WTC11 (cell line): ENCODE measurements at regions not wholly inside any gene's neighbourhood (a gene's known extent, or its start where the extent isn't known, plus 50 kb on each side); places are given as distances from the start of the nearest gene placed in this dataset.

Source experiments
- CTCF ChIP-seq: fragments of 200-600 bp; IDR thresholded peaks from 2 replicates; pipeline ENCODE4 v1.8.0; 2022; ENCODE audit warnings: antibody characterized with exemption
- GRHL2 ChIP-seq: fragments of 250-450 bp; sonication (Bioruptor Pico); IDR thresholded peaks from 2 replicates; pipeline ENCODE4 v1.8.0; 2022; ENCODE audit warnings: mild to moderate bottlenecking, moderate library complexity; ENCODE audit not compliant: insufficient replicate concordance, severe bottlenecking
- HMGXB4 ChIP-seq: sonication (generic); formaldehyde crosslinking; IDR thresholded peaks from 2 replicates; pipeline ENCODE4 v1.8.1; 2023; ENCODE audit warnings: mild to moderate bottlenecking, moderate library complexity, missing genetic modification reagents
- NR3C1 ChIP-seq: sonication (generic); formaldehyde crosslinking; conservative IDR thresholded peaks from 2 replicates; pipeline ENCODE4 v1.8.1; 2023; ENCODE audit warnings: low read depth, mild to moderate bottlenecking, missing genetic modification reagents
- PREB ChIP-seq: sonication (generic); formaldehyde crosslinking; IDR thresholded peaks from 2 replicates; pipeline ENCODE4 v1.8.1; 2022; ENCODE audit warnings: mild to moderate bottlenecking, missing genetic modification reagents, moderate library complexity, borderline replicate concordance
- ZNF317 ChIP-seq: sonication (generic); formaldehyde crosslinking; IDR thresholded peaks from 2 replicates; pipeline ENCODE4 v1.8.1; 2023; ENCODE audit warnings: low read depth, mild to moderate bottlenecking, moderate library complexity, missing genetic modification reagents, borderline replicate concordance
- TF ChIP-seq, protein P1 (sequence below): sonication (generic); formaldehyde crosslinking; conservative IDR thresholded peaks from 2 replicates; pipeline ENCODE4 v1.8.1; 2023; ENCODE audit warnings: mild to moderate bottlenecking, low read depth, missing genetic modification reagents, moderate library complexity
- TF ChIP-seq, protein P2 (sequence below): sonication (generic); formaldehyde crosslinking; IDR thresholded peaks from 2 replicates; pipeline ENCODE4 v1.8.0; 2023; ENCODE audit warnings: missing genetic modification reagents

DNA sequence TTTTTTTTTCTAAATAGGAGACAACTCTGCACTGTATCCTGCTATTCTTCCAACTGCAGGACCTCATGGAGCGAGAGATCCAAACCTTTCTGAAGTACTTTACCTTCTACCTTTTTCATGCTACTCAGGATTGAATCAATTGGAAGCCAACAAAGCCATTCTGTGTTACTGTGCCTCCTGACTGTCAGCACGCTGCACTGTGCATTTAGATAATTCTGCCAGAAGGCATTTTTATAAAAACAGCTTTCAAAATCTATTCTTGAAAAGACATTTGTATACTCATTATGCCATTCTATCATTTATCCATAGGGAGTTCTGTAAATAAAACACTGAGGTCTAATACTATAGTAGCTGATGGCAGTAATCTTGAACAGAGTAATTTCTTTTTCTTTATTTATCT is 142.8 kb downstream of the SLIT2 start:
- TF ChIP-seq, protein P1, sequence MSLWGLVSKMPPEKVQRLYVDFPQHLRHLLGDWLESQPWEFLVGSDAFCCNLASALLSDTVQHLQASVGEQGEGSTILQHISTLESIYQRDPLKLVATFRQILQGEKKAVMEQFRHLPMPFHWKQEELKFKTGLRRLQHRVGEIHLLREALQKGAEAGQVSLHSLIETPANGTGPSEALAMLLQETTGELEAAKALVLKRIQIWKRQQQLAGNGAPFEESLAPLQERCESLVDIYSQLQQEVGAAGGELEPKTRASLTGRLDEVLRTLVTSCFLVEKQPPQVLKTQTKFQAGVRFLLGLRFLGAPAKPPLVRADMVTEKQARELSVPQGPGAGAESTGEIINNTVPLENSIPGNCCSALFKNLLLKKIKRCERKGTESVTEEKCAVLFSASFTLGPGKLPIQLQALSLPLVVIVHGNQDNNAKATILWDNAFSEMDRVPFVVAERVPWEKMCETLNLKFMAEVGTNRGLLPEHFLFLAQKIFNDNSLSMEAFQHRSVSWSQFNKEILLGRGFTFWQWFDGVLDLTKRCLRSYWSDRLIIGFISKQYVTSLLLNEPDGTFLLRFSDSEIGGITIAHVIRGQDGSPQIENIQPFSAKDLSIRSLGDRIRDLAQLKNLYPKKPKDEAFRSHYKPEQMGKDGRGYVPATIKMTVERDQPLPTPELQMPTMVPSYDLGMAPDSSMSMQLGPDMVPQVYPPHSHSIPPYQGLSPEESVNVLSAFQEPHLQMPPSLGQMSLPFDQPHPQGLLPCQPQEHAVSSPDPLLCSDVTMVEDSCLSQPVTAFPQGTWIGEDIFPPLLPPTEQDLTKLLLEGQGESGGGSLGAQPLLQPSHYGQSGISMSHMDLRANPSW = no peak
- TF ChIP-seq CTCF = no peak
- TF ChIP-seq ZNF317 (CRISPR knock-in tag) = no peak
- TF ChIP-seq GRHL2 (CRISPR knock-in tag) = no peak
- TF ChIP-seq NR3C1 = no peak
- TF ChIP-seq, protein P2, sequence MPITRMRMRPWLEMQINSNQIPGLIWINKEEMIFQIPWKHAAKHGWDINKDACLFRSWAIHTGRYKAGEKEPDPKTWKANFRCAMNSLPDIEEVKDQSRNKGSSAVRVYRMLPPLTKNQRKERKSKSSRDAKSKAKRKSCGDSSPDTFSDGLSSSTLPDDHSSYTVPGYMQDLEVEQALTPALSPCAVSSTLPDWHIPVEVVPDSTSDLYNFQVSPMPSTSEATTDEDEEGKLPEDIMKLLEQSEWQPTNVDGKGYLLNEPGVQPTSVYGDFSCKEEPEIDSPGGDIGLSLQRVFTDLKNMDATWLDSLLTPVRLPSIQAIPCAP (CRISPR knock-in tag) = no peak
- TF ChIP-seq HMGXB4 = no peak
- no peak for TF ChIP-seq PREB (CRISPR knock-in tag)
